ENCODE measurements at regions not wholly inside any gene's neighbourhood (a gene's known extent, or its start where the extent isn't known, plus 50 kb on each side); places are given as distances from the start of the nearest gene placed in this dataset.

DNA sequence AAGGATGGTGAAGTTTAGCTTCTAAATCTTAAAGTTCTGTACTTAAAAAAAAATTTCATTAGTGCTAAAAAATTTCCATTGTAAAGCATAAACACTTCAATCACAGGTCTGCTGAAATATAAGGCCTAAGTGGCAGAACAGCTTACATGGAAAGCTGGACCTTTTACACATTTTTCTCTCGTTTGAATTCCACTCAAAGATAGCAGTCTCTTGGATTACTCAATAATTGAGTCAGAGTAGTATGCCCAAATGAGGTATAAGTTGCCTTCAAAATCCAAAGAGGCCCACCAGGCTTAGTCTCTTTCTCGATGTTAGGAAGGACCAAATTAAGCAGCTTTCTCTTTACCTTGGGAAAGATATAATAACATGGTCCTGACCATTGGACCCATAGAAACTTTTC is 220.4 kb upstream of the CWC22 start:
- TF ChIP-seq, protein P1, sequence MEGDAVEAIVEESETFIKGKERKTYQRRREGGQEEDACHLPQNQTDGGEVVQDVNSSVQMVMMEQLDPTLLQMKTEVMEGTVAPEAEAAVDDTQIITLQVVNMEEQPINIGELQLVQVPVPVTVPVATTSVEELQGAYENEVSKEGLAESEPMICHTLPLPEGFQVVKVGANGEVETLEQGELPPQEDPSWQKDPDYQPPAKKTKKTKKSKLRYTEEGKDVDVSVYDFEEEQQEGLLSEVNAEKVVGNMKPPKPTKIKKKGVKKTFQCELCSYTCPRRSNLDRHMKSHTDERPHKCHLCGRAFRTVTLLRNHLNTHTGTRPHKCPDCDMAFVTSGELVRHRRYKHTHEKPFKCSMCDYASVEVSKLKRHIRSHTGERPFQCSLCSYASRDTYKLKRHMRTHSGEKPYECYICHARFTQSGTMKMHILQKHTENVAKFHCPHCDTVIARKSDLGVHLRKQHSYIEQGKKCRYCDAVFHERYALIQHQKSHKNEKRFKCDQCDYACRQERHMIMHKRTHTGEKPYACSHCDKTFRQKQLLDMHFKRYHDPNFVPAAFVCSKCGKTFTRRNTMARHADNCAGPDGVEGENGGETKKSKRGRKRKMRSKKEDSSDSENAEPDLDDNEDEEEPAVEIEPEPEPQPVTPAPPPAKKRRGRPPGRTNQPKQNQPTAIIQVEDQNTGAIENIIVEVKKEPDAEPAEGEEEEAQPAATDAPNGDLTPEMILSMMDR (IDR thresholded peaks at IDR 0.05; ENCODE audit: insufficient read depth, low read depth, low read length): no peak
- TF ChIP-seq EZH2 (IDR thresholded peaks at IDR 0.05; ENCODE audit: insufficient read depth, low read length): no peak

All from astrocyte (in vitro differentiated cells and primary cell).